Endothelial cell of umbilical vein (primary cell): ENCODE measurements at regions not wholly inside any gene's neighbourhood (a gene's known extent, or its start where the extent isn't known, plus 50 kb on each side); places are given as distances from the start of the nearest gene placed in this dataset.

ENCODE experiments used
- BruUV-seq: library from RNA; stranded (reverse); fragments of 400-500 nt; replicated peaks from 2 replicates; lab custom pipeline; 2021; lab: Mats Ljungman, UMichigan
- CTCF ChIA-PET: fragments of 300-600, 350-600 bp; sonication (Branson Sonifier 250); formaldehyde crosslinking; loops from one replicate; lab custom pipeline; 2021; ENCODE audit warnings: antibody characterized with exemption, inconsistent platforms; lab: Charles Lee
- POLR2A ChIA-PET: fragments of 300-600, 350-600 bp; sonication (Branson Sonifier 250); formaldehyde crosslinking; loops from one replicate; lab custom pipeline; 2021; ENCODE audit warnings: antibody characterized with exemption, inconsistent platforms; lab: Charles Lee
- DNase-seq: peaks from one replicate; pipeline ENCODE4 v3.0.0-alpha.2; 2011; ENCODE audit warnings: low read depth, low spot score
- FAIRE-seq: peaks from 2 replicates; lab custom pipeline; 2011; peaks lifted over from hg19 to GRCh38; lab: Jason Lieb, UNC
- H2AFZ ChIP-seq: 2 replicates; pipeline ENCODE4 v1.6.0; 2012; ENCODE audit warnings: low read depth, low read length, control low read depth, inconsistent platforms
- H3K27ac ChIP-seq: 2 replicates; pipeline ENCODE4 v1.5.1; 2011; ENCODE audit warnings: low read depth, mild to moderate bottlenecking, control low read depth, low read length, moderate library complexity; ENCODE audit not compliant: insufficient read depth
- H3K27me3 ChIP-seq, 2 experiments: 2 replicates each; pipeline versions ENCODE4 v1.6.0 to v1.6.1; 2011; ENCODE audit warnings: low read length in 2 of 2, mixed read lengths in 1 of 2; ENCODE audit not compliant: control insufficient read depth in 2 of 2, insufficient read depth in 2 of 2
- H3K36me3 ChIP-seq, 2 experiments: 2 replicates in 1 of 2; 3 replicates in 1 of 2; pipeline ENCODE4 v1.5.1; 2011; ENCODE audit warnings: low read length in 2 of 2, mild to moderate bottlenecking in 1 of 2, moderate library complexity in 1 of 2; ENCODE audit not compliant: control insufficient read depth in 2 of 2, insufficient read depth in 2 of 2; ENCODE audit errors: extremely low read depth in 1 of 2
- H3K4me1 ChIP-seq: 3 replicates; pipeline ENCODE4 v1.5.1; 2011; ENCODE audit warnings: mild to moderate bottlenecking, low read length; ENCODE audit not compliant: control insufficient read depth, insufficient read depth; ENCODE audit errors: extremely low read depth
- H3K4me2 ChIP-seq: 2 replicates; pipeline ENCODE4 v1.6.1; 2011; ENCODE audit warnings: low read length, control low read depth, mixed read lengths; ENCODE audit not compliant: insufficient read depth
- H3K4me3 ChIP-seq, 3 experiments: fragments of 200-600 bp in 1 of 3; sonication (generic), shearing (Covaris generic) in 1 of 3; replicated peaks in 1 of 3; 2 replicates each; pipeline ENCODE4 v1.5.1; 2011 to 2016; ENCODE audit warnings: control low read depth in 3 of 3, low read length in 3 of 3, mild to moderate bottlenecking in 2 of 3, inconsistent platforms in 1 of 3, low read depth in 1 of 3, moderate library complexity in 1 of 3; ENCODE audit not compliant: insufficient read depth in 1 of 3
- H3K79me2 ChIP-seq: 2 replicates; pipeline ENCODE4 v1.6.0; 2012; ENCODE audit warnings: low read length, inconsistent platforms; ENCODE audit not compliant: control insufficient read depth, insufficient read depth
- H3K9ac ChIP-seq: replicated peaks from 2 replicates; pipeline ENCODE3; 2011; ENCODE audit warnings: low read length, control low read depth; ENCODE audit not compliant: insufficient read depth; ENCODE audit errors: extremely low read depth
- H3K9me1 ChIP-seq: replicated peaks from 3 replicates; pipeline ENCODE4 v1.6.0; 2011; ENCODE audit warnings: mild to moderate bottlenecking, low read length; ENCODE audit not compliant: control insufficient read depth, insufficient read depth; ENCODE audit errors: extremely low read depth
- H3K9me3 ChIP-seq: replicated peaks from 2 replicates; pipeline ENCODE4 v1.5.1; 2012; ENCODE audit warnings: low read length, inconsistent platforms; ENCODE audit not compliant: control insufficient read depth, insufficient read depth
- H4K20me1 ChIP-seq: replicated peaks from 2 replicates; pipeline ENCODE3; 2011; ENCODE audit warnings: mild to moderate bottlenecking, low read length; ENCODE audit not compliant: control insufficient read depth, insufficient read depth; ENCODE audit errors: extremely low read depth
- EZH2 ChIP-seq: IDR thresholded peaks from 2 replicates; pipeline ENCODE4 v1.6.1; 2012; ENCODE audit warnings: borderline replicate concordance, low read depth, mild to moderate bottlenecking, moderate library complexity, low read length, inconsistent platforms; ENCODE audit not compliant: severe bottlenecking
- FOS ChIP-seq: IDR thresholded peaks from 2 replicates; pipeline ENCODE4 v1.6.1; 2011; ENCODE audit warnings: mild to moderate bottlenecking, low read length, moderate library complexity, borderline replicate concordance; ENCODE audit not compliant: insufficient read depth
- GATA2 ChIP-seq: IDR thresholded peaks from 2 replicates; pipeline ENCODE4 v1.7.0; 2011; ENCODE audit warnings: low read depth, mild to moderate bottlenecking, moderate library complexity, mixed read lengths, low read length; ENCODE audit not compliant: insufficient read length, insufficient read depth
- JUN ChIP-seq: IDR thresholded peaks from 2 replicates; pipeline ENCODE4 v1.6.1; 2011; ENCODE audit warnings: borderline replicate concordance, low read depth; ENCODE audit not compliant: insufficient read length, insufficient read depth
- MYC ChIP-seq: IDR thresholded peaks from one replicate; pipeline ENCODE4 v1.6.1; 2011; ENCODE audit warnings: mild to moderate bottlenecking, low read depth, low read length
- POLR2A ChIP-seq: IDR thresholded peaks from 2 replicates; pipeline ENCODE4 v1.6.1; 2012; ENCODE audit warnings: low read depth, mild to moderate bottlenecking, control low read depth, low read length
- POLR2AphosphoS5 ChIP-seq: IDR thresholded peaks from 2 replicates; pipeline ENCODE4 v1.6.1; 2012; ENCODE audit warnings: low read depth, mild to moderate bottlenecking, control low read depth, low read length, moderate library complexity; ENCODE audit not compliant: insufficient read depth
- dilution Hi-C: fragments of 300-500 bp; cut with MboI; formaldehyde crosslinking; loops from one replicate; pipeline ENCODE4 v1.15.0; 2019; ENCODE audit warnings: low sequenced_read_pairs; ENCODE audit not compliant: extremely low pct_ligation_motif_present
- intact Hi-C: fragments of 100-400 bp; cut with micrococcal nuclease; formaldehyde crosslinking; loops from one replicate; pipeline ENCODE4 v1.10.0; 2022
- TF ChIP-seq, protein P1 (sequence below): IDR thresholded peaks from 2 replicates; pipeline ENCODE4 v1.6.1; 2011; ENCODE audit not compliant: insufficient read depth, insufficient read length
- TF ChIP-seq, protein P2 (sequence below), 2 donors: IDR thresholded peaks; 1 replicate in 1 of 2; 2 replicates in 1 of 2; pipeline ENCODE4 v1.5.1; 2011; ENCODE audit warnings: low read length in 2 of 2, mild to moderate bottlenecking in 2 of 2, moderate library complexity in 2 of 2, control low read depth in 1 of 2, inconsistent platforms in 1 of 2, low read depth in 1 of 2; ENCODE audit not compliant: insufficient read depth in 1 of 2; ENCODE audit errors: extremely low read depth in 1 of 2

DNA sequence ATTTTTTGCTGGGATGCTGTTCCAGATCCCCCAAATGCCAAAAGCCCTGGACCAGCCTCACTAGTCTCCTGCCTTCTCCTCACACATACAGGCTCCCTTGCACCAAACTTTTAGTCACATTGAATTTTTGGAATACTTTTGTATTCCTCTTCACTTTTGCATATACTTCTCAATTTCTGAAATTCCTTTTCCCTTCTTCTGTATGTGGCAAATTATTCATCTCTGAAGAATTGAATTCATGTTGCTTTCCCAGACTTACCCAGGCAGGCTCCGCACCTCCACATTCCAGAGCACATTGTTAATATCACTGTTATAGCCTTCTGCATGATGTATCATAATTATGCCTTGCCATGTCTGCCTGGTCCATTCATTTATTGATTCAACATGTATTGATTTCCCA lies 255.3 kb upstream of the POU3F2 start:
- ChIA-PET CTCF (no interaction called here), POLR2A (no interaction called here)
- Histone ChIP-seq H3K4me3 (no peak overlapping the region), H3K4me1 (no peaks in the 10 kb centered on the region), H2AFZ (no peak overlapping the region), H3K9me3 (peaks cover 2% of the 10 kb centered on the region), H3K27me3 (no peaks in the 10 kb centered on the region), H3K9ac (no peak overlapping the region), H3K79me2 (no peaks in the 10 kb centered on the region), H4K20me1 (no peaks in the 10 kb centered on the region), H3K9me1 (no peaks in the 10 kb centered on the region), H3K27ac (no peak overlapping the region), H3K36me3 (no peaks in the 10 kb centered on the region), H3K4me2 (no peak overlapping the region)
- FAIRE-seq (no peak), DNase-seq (no peak)
- intact Hi-C loops (no loop called here), dilution Hi-C loops (no loop called here)
- TF ChIP-seq POLR2AphosphoS5: no peak
- no peak for TF ChIP-seq FOS
- no peak for TF ChIP-seq MYC
- no peak for TF ChIP-seq JUN
- no peak for TF ChIP-seq POLR2A
- TF ChIP-seq, protein P1, sequence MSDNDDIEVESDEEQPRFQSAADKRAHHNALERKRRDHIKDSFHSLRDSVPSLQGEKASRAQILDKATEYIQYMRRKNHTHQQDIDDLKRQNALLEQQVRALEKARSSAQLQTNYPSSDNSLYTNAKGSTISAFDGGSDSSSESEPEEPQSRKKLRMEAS: no peak
- TF ChIP-seq, protein P2, sequence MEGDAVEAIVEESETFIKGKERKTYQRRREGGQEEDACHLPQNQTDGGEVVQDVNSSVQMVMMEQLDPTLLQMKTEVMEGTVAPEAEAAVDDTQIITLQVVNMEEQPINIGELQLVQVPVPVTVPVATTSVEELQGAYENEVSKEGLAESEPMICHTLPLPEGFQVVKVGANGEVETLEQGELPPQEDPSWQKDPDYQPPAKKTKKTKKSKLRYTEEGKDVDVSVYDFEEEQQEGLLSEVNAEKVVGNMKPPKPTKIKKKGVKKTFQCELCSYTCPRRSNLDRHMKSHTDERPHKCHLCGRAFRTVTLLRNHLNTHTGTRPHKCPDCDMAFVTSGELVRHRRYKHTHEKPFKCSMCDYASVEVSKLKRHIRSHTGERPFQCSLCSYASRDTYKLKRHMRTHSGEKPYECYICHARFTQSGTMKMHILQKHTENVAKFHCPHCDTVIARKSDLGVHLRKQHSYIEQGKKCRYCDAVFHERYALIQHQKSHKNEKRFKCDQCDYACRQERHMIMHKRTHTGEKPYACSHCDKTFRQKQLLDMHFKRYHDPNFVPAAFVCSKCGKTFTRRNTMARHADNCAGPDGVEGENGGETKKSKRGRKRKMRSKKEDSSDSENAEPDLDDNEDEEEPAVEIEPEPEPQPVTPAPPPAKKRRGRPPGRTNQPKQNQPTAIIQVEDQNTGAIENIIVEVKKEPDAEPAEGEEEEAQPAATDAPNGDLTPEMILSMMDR (IDR thresholded peaks at IDR 0.05; ENCODE audit: extremely low read depth in 1 of 2, insufficient read depth in 1 of 2, low read depth in 1 of 2, low read length in 2 of 2): no peak
- no peak for TF ChIP-seq EZH2
- no peak for TF ChIP-seq GATA2
- BruUV-seq: no TSS peak
